ENCODE measurements at regions not wholly inside any gene's neighbourhood (a gene's known extent, or its start where the extent isn't known, plus 50 kb on each side); places are given as distances from the start of the nearest gene placed in this dataset.
"Not testable (repeated sequence)": the region's sequence is repeated elsewhere in the genome, so short reads cannot be mapped to it uniquely, and the experiment has no call there.

GRCh38 chr3:144023543-144023942 lies 51.9 kb downstream of the DIPK2A start:
- DNase-seq = not testable (repeated sequence)

DNA sequence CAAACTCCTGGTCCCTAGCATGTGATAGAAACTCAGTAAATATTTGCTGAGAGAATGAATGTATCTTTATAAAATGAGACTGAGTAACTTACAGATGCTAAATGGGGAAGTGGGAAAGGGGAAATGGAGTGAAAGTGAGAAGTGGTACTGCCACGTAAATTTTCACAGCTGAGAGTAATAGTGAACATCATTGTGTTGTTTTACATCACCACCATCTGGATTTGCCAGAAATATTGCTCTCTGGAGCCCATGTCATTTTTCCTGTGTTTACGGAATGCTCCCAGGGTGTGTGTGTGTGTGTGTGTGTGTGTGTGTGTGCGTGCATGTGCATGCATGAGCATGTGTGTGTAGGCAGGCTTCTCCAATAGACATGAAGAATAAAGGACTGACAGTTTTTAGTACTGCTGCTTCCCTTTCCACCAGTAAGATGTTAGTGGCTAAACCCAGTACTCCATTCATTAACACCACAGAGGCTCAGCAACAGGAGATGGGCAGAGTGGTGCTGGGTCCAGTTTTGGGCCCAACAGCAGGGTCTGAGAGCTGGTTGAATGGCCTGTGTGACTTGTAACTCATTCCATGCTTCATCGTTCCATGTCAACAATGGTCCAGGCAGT lies 57.3 kb downstream of the DIPK2A start:
- DNase-seq = no peak

DNA sequence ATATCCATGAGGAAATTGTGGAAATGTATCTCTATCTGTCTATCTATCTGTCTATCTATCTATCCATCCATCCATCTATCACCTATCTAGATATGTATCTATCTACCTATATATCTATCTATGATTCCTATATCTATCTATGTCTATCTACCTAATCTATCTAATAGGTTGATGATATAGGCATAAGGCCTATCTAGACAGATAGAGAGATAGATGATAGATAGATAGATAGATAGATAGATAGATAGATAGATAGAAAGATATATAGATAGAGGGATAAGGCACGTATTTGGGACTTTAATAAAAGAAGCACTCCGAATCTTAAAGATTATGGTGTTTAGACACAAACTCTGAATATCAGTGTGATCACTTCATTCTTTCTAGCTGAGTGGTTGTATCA lies 58.1 kb downstream of the DIPK2A start:
- DNase-seq = no peak

GRCh38 chr3:144031938-144032337 lies 60.3 kb downstream of the DIPK2A start:
- no peak for DNase-seq

- DNase-seq = no peak
These were observed 61.1 kb downstream of the DIPK2A start for GRCh38 chr3:144032531-144033239.

GRCh38 chr3:144033240-144033589 lies 61.6 kb downstream of the DIPK2A start:
- no peak for DNase-seq

DNA sequence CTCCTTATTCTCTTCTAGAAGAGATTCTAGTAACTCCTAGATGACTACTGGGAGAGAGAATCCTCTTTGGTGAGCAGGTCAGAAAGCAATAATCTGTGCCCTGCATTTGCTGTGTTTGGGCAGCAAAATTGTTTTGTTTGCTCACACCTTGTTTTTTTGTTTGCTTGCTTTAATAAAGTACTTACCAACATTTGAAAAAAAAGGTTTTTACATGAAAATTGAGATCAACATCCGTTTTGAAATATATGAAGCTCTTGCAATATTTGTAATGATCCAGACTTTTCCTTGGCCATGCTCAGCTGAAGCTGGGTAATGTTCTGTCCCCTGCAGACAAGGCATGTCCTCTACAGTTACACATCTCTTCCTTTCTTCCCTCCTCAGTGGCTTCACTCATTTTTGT lies 62.2 kb downstream of the DIPK2A start:
- no peak for DNase-seq

DNA sequence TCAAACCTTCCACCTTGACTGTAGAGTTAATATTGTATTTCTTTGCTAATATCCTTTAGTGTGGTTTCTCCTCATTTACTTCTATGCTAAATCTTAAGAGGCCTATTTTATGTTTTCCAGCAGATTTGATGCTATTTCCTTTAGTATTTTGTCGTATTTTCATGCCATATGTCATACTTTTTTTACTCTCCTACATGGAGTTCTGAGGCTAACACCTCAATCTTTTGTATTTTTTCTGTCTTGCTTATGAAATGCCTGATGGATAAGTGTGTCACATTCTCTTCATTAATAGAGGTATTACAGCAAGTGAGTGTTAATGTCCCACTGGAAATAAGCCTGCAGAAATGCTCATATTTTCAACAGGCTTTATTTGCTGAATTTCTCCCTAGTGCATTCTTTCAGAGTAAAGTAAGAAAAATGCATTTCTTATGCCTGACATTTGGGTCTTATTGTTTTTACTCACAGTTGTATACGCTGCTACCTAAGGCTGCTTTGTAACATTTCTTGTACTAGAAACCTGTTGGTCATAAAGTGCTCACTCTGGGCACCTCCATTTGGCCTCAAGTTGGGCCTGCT lies 63.2 kb downstream of the DIPK2A start:
- DNase-seq = no peak

DNA sequence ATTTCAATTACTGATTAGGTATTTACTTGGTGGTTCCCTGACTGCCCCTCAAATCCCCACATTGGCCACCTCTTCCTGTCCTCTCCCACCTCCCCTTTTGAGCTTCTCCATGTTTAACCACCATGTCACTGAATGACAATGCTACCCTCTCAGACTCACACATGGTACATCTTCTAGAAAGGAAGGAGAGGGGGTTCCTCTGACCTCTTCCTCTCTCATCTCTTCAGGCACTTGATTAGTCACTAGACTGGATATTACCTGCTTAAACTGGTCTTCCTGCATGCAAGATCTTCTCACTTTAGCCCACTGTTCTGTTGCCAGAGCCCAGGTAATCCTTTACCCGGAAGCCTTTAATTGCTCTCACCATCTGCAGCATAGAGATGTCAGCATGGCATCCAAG lies 64.9 kb downstream of the DIPK2A start:
- no peak for DNase-seq

DNA sequence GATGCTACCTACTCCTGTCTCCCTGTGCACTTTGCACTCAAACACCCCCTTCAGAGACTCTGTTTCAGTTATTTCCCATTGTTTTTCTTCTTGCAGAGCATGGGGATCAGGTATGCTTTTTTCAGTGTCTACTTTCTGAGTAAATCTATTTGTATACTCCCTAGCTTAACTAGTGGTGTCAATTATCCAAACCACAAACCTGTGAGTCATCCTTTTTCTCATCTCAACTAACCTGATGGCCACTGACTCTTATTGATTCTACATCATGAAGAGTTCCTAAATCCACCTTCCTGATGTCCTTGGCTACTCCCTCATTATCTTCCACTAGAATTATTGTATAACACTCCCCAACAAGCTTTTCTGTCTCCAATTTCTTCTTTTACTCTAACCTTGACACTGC lies 68.0 kb downstream of the DIPK2A start:
- DNase-seq = no peak

- DNase-seq = no peak
These were observed 70.4 kb downstream of the DIPK2A start for GRCh38 chr3:144041960-144042556.

- no peak for DNase-seq
These were observed 74.1 kb downstream of the DIPK2A start for GRCh38 chr3:144045766-144046165.

GRCh38 chr3:144049374-144049773 lies 77.8 kb downstream of the DIPK2A start:
- DNase-seq = no peak

DNA sequence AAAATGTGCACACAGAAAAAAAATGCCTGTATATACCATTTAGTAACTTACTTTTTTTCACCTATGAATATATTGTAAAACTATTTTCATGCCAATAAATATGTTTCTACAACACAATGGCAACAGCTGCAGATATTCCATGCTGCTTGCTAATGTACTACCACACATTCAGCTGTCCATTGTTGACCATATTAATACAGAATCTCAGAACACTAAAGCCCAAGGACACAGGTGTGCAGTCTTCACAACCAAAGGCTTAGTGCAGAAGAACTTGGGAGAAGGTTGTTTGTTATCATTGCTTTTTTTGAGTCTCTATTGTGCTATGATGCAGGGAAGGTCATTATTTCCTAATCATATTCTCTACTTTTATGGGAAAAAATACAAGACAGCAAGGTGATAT lies 79.6 kb downstream of the DIPK2A start:
- DNase-seq = no peak

DNA sequence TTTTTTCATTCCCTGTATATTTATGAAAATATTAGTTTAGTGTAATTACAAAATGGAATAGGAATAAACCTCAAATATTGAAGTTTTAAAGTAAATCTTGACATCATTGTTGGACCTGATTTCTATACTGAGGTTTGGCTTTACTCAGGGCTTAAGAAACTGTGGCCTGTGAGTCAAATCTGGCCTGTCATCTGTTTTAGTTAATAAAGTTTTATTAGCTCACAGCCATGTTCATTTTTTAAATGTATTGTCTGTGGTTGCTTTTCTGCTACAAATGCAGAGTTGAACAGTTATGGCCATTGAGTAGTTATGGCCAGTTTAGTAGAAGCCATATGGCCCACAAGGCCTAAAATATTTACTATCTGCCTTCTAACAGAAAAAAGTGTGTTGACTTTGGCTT lies 80.7 kb downstream of the DIPK2A start:
- no peak for DNase-seq

DNA sequence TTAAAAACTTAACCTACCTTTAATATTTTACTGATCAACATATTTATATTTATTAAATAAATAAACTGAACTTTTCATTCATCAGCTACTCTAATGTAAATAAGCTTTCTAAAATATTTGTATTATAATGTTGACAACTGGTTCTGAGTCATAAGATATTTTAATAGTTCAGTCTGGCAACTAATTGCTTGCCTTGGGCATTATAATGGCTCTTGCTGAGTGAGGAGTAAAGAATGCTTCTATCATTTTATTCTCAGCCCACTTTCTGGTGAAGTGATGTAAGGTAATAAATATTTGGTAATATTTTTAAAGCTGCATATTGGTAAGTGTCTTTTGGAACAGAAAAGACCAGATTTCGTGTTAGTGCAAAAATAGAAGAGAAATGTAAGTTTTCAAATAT lies 81.5 kb downstream of the DIPK2A start:
- DNase-seq = no peak

- no peak for DNase-seq
These were observed 83.1 kb downstream of the DIPK2A start for GRCh38 chr3:144054766-144055165.

- DNase-seq = no peak
These were observed 84.0 kb downstream of the DIPK2A start for GRCh38 chr3:144055604-144056003.

- DNase-seq = no peak
These were observed 87.1 kb downstream of the DIPK2A start for GRCh38 chr3:144058713-144059112.

GRCh38 chr3:144059481-144059880 lies 87.9 kb downstream of the DIPK2A start:
- no peak for DNase-seq

DNA sequence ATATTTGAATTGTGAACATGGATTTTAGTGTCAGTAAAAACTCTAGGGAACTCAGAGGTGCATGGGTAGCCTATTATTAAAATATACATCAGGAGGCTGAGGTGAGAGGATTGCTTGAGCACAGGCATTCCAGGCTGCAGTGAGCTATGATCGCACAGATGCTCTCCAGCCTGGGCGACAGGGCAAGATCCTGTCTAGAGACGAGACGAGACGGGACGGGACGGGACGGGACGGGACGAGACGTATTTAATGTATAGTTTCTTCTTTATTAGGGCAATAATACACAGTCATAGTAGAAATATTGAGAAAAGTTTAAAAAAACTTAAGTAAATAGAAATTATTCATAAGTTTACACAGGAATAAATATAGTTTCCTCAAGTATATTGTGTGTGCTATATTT lies 89.3 kb downstream of the DIPK2A start:
- DNase-seq = no peak

DNA sequence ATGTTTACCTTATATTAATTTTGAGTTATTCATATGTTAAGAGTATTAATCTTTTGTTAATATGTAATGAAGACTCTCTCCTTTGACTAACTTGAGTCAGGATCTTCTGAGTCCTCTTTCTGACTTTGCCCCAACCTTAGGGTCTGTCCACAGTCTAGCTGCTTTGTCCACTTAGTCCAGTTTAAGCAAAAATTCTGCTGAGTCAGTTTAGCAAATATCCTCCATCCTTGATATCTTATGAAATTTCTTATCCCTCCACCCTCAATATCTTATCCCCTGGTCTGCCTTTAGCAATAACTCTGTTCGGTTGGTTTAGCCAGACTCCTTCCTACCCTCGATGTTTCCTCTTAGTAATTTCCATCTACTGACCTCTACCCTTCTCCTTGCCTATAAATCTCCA lies 91.7 kb downstream of the DIPK2A start:
- no peak for DNase-seq

DNA sequence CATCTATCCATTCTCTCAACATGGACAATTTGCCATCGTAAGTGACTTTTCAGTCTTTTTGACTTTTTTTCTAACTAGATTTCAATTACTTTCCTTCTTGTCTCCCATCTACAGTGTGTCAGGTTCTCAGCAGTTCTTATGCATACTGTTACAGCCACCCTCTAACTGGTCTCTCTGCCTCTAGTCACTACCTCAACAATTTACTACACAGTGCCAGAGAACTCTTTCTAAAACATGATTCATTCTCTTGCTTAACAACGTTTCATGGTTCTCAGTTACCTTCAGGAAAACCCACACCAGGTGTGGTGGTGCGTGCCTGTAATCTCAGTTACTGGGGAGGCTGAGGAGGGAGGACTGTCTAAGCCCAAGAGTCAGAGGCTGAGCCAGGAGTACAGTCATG lies 95.4 kb downstream of the DIPK2A start:
- no peak for DNase-seq

DNA sequence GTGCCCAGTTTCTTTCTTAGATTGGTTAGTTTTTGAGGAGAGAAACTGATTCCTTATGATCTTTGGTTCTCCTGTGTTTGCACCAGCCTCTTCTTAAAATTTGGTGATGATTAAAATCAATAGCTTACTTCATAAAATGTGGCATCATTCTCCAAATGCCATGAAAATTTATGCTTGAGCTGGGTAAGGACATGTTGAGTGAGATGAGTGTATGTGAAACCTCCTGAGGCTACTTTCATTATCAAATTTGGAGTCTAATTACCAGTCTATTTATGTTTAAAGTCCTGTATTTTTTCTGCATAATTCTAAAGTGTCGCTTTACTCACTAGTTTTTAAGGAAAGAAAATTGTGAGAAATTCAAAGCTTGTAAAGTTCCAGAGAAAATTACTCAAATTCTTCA lies 102.1 kb downstream of the DIPK2A start:
- no peak for DNase-seq

Data from hematopoietic multipotent progenitor cell treated with erythropoietin and hydrocortisone succinate and interleukin-3 and kit ligand, for 8 days (in vitro differentiated cells).